IMR-90 (cell line): ENCODE measurements at regions not wholly inside any gene's neighbourhood (a gene's known extent, or its start where the extent isn't known, plus 50 kb on each side); places are given as distances from the start of the nearest gene placed in this dataset.
A peak's percentile ranks its signal among the peaks of the same experiment; 100 is the strongest.

ENCODE experiments used
- ATAC-seq: fragments of 200-7000 bp; cut with Tn5 transposase; 2 replicates; pipeline ENCODE4 v1.9.1; 2020; ENCODE audit warnings: low read depth, mild to moderate bottlenecking, moderate library complexity
- BruUV-seq: library from RNA; stranded (reverse); fragments of 400-500 nt; replicated peaks from 2 replicates; lab custom pipeline; 2021; lab: Mats Ljungman, UMichigan
- CTCF ChIA-PET: fragments of 300-600 bp; formaldehyde crosslinking; extraction: SDS; loops from one replicate; lab custom pipeline; 2021; ENCODE audit warnings: antibody characterized with exemption; lab: Yijun Ruan, JAX
- POLR2A ChIA-PET: fragments of 300-600 bp; sonication (Branson Sonifier 250); formaldehyde crosslinking; loops from one replicate; lab custom pipeline; 2022; ENCODE audit warnings: antibody characterized with exemption; ENCODE audit not compliant: unreplicated experiment; lab: Charles Lee
- DNase-seq: peaks from one replicate; pipeline ENCODE4 v3.0.0; 2013
- H2AFZ ChIP-seq: replicated peaks from 2 replicates; pipeline ENCODE3; 2013; ENCODE audit warnings: low read length, mild to moderate bottlenecking; ENCODE audit not compliant: poor library complexity
- H2AK5ac ChIP-seq: 2 replicates; pipeline ENCODE4 v1.6.1; 2013; ENCODE audit warnings: low read depth, low read length, inconsistent platforms
- H2AK9ac ChIP-seq: replicated peaks from 2 replicates; pipeline ENCODE3; 2013; ENCODE audit warnings: mild to moderate bottlenecking, low read depth, low read length, moderate library complexity; ENCODE audit not compliant: poor library complexity
- H2BK120ac ChIP-seq: 2 replicates; pipeline ENCODE4 v1.6.1; 2013; ENCODE audit warnings: low read depth, low read length, inconsistent platforms
- H2BK15ac ChIP-seq: 3 replicates; pipeline ENCODE4 v1.6.1; 2013; ENCODE audit warnings: low read depth, low read length, inconsistent platforms
- H2BK20ac ChIP-seq: 2 replicates; pipeline ENCODE4 v1.6.1; 2013; ENCODE audit warnings: low read depth, mild to moderate bottlenecking, inconsistent platforms, low read length, moderate library complexity
- H2BK5ac ChIP-seq: 2 replicates; pipeline ENCODE4 v1.6.1; 2013; ENCODE audit warnings: mild to moderate bottlenecking, low read depth, low read length, inconsistent platforms; ENCODE audit not compliant: poor library complexity, severe bottlenecking
- H3K14ac ChIP-seq: replicated peaks from 2 replicates; pipeline ENCODE4 v1.6.1; 2013; ENCODE audit warnings: low read depth, low read length, inconsistent platforms
- H3K18ac ChIP-seq: 2 replicates; pipeline ENCODE4 v1.6.1; 2013; ENCODE audit warnings: low read depth, low read length, control low read depth
- H3K23ac ChIP-seq: 2 replicates; pipeline ENCODE4 v1.6.1; 2013; ENCODE audit warnings: low read depth, low read length, inconsistent platforms
- H3K27ac ChIP-seq: 2 replicates; pipeline ENCODE4 v1.5.1; 2013; ENCODE audit warnings: mild to moderate bottlenecking, control low read depth, low read length; ENCODE audit not compliant: insufficient read depth
- H3K27me3 ChIP-seq: 2 replicates; pipeline ENCODE4 v1.6.1; 2013; ENCODE audit warnings: low read length; ENCODE audit not compliant: control insufficient read depth, insufficient read depth
- H3K36me3 ChIP-seq: 2 replicates; pipeline ENCODE4 v1.6.1; 2013; ENCODE audit warnings: low read length, mixed read lengths; ENCODE audit not compliant: control insufficient read depth, insufficient read depth
- H3K4ac ChIP-seq: 2 replicates; pipeline ENCODE4 v1.6.1; 2013; ENCODE audit warnings: low read depth, low read length, inconsistent platforms
- H3K4me1 ChIP-seq: 2 replicates; pipeline ENCODE4 v1.6.1; 2013; ENCODE audit warnings: low read length, mixed read lengths; ENCODE audit not compliant: control insufficient read depth, insufficient read depth
- H3K4me2 ChIP-seq: 2 replicates; pipeline ENCODE4 v1.6.1; 2013; ENCODE audit warnings: low read depth, mild to moderate bottlenecking, control low read depth, low read length, moderate library complexity
- H3K4me3 ChIP-seq: 2 replicates; pipeline ENCODE4 v1.5.1; 2013; ENCODE audit warnings: low read depth, mild to moderate bottlenecking, control low read depth, low read length, moderate library complexity; ENCODE audit not compliant: insufficient read depth
- H3K56ac ChIP-seq: 2 replicates; pipeline ENCODE4 v1.6.1; 2013; ENCODE audit warnings: low read length, inconsistent platforms; ENCODE audit not compliant: insufficient read depth; ENCODE audit errors: extremely low read depth
- H3K79me1 ChIP-seq, 2 experiments: 2 replicates each; pipeline ENCODE4 v1.6.1; 2013; ENCODE audit warnings: low read length in 2 of 2, inconsistent platforms in 1 of 2, low read depth in 1 of 2
- H3K9ac ChIP-seq: 2 replicates; pipeline ENCODE4 v1.6.1; 2013; ENCODE audit warnings: low read depth, low read length, control low read depth
- H3K9me1 ChIP-seq: 2 replicates; pipeline ENCODE4 v1.6.1; 2013; ENCODE audit warnings: low read length, inconsistent platforms; ENCODE audit not compliant: insufficient read depth
- H3K9me3 ChIP-seq: 2 replicates; pipeline ENCODE4 v1.6.1; 2013; ENCODE audit warnings: low read length; ENCODE audit not compliant: control insufficient read depth, insufficient read depth
- H4K20me1 ChIP-seq: 2 replicates; pipeline ENCODE4 v1.6.1; 2013; ENCODE audit warnings: low read length, inconsistent platforms; ENCODE audit not compliant: insufficient read depth
- H4K5ac ChIP-seq: 2 replicates; pipeline ENCODE4 v1.6.1; 2013; ENCODE audit warnings: mild to moderate bottlenecking, low read depth, low read length, control low read depth
- H4K8ac ChIP-seq, 2 experiments: 2 replicates each; pipeline ENCODE4 v1.6.1; 2013; ENCODE audit warnings: low read depth in 2 of 2, low read length in 2 of 2, control low read depth in 1 of 2, inconsistent platforms in 1 of 2
- H4K91ac ChIP-seq: 2 replicates; pipeline ENCODE4 v1.6.1; 2013; ENCODE audit warnings: low read depth, low read length, inconsistent platforms; ENCODE audit not compliant: insufficient read depth
- CEBPB ChIP-seq: IDR thresholded peaks from 2 replicates; pipeline ENCODE4 v1.6.1; 2012; ENCODE audit warnings: low read depth, low read length, improper control_type of control experiment
- FOS ChIP-seq: fragments of 150-350 bp; IDR thresholded peaks from 2 replicates; pipeline ENCODE4 v1.6.1; 2016; ENCODE audit warnings: low read depth, low read length
- RAD21 ChIP-seq: IDR thresholded peaks from 2 replicates; pipeline ENCODE4 v1.6.1; 2012; ENCODE audit warnings: low read length, improper control_type of control experiment
- WGBS, 2 experiments: methylation state at CpG; one replicate each; pipeline versions ENCODE4 v1.1.5 to v1.1.7; 2013; ENCODE audit warnings: missing lambda C conversion rate in 2 of 2; ENCODE audit not compliant: insufficient read length in 1 of 2; ENCODE audit errors: extremely low coverage in 2 of 2; 5-methylcytosine and 5-hydroxymethylcytosine counted together
- dilution Hi-C: fragments of 300-500 bp; cut with HindIII; formaldehyde crosslinking; loops from one replicate; pipeline ENCODE4 v1.14.3; 2018; ENCODE audit warnings: low sequenced_read_pairs; ENCODE audit not compliant: unreplicated experiment
- in situ Hi-C: fragments of 300-500 bp; cut with MboI; formaldehyde crosslinking; loops from 3 replicates; pipeline ENCODE4 v1.14.3; 2019; ENCODE audit warnings: low sequenced_read_pairs, inconsistent platforms, mixed read lengths
- intact Hi-C: fragments of 100-400 bp; cut with micrococcal nuclease; formaldehyde crosslinking; loops from 2 replicates; pipeline ENCODE4 v1.10.0; 2022

- H2BK120ac ChIP-seq: peak overlapping the region; percentile 45; the same call in 1 of the 2 replicates
- 0 out of 3 replicates have a peak overlapping the region, but pooled peaks have one; percentile 22 for H2BK15ac ChIP-seq
- H3K79me1 ChIP-seq: no peaks in the 10 kb centered on the region
- no peaks in the 10 kb centered on the region for H3K9me1 ChIP-seq
- ATAC-seq: peak; percentile 83
- no peak overlapping the region for H2AK5ac ChIP-seq
- H3K9ac ChIP-seq: no peak overlapping the region
- peak overlapping the region in 1 of 2 experiments; percentile 36; a peak in 1 of 4 replicates for H4K8ac ChIP-seq
- peak overlapping the region; percentile 44 for H3K4ac ChIP-seq
- H3K18ac ChIP-seq: 0 out of 2 replicates have a peak overlapping the region, but pooled peaks have one; percentile 16
- H3K36me3 ChIP-seq: no peaks in the 10 kb centered on the region
- in situ Hi-C loops: no loop called here
- H3K9me3 ChIP-seq: no peaks in the 10 kb centered on the region
- H3K23ac ChIP-seq: no peak overlapping the region; the same call in 1 of the 2 replicates
- TF ChIP-seq RAD21 (no peak), CEBPB (peak; percentile 41; the same call in 1 of the 2 replicates), FOS (peak; percentile 64)
- intact Hi-C loops: no loop called here
- dilution Hi-C loops: no loop called here
- peak overlapping the region; percentile 36; the same call in 1 of the 2 replicates for H3K4me2 ChIP-seq
- H2AK9ac ChIP-seq: no peak overlapping the region
- no TSS peak for BruUV-seq
- H3K4me3 ChIP-seq: no peak overlapping the region
- no peaks in the 10 kb centered on the region for H4K20me1 ChIP-seq
- DNase-seq: peak; percentile 72
- peaks cover 3% of the 10 kb centered on the region for H3K4me1 ChIP-seq
- ChIA-PET POLR2A (no interaction called here), CTCF (no interaction called here)
- H3K56ac ChIP-seq: peak overlapping the region; percentile 19
- no peak overlapping the region; the same call in 1 of the 2 replicates for H3K14ac ChIP-seq
- no peak overlapping the region for H3K27ac ChIP-seq
- no CpG with 5 or more reads among the region's 5 CpGs for WGBS, 2 experiments
- H2BK20ac ChIP-seq: peak overlapping the region; percentile 85; the same call in 1 of the 2 replicates
- no peak overlapping the region for H4K5ac ChIP-seq
- H4K91ac ChIP-seq: no peak overlapping the region; the same call in 1 of the 2 replicates
- no peak overlapping the region for H2BK5ac ChIP-seq
- H3K27me3 ChIP-seq: no peaks in the 10 kb centered on the region
- H2AFZ ChIP-seq: no peak overlapping the region
These were observed 430.7 kb upstream of the CFAP20DC start for GRCh38 chr3:59480486-59480995.
